HG02588 (cell line): ENCODE measurements at regions not wholly inside any gene's neighbourhood (a gene's known extent, or its start where the extent isn't known, plus 50 kb on each side); places are given as distances from the start of the nearest gene placed in this dataset.
"Not testable (repeated sequence)": the region's sequence is repeated elsewhere in the genome, so short reads cannot be mapped to it uniquely, and the experiment has no call there.

Experiments
- ATAC-seq: cut with Tn5 transposase; IDR thresholded peaks from one replicate; pipeline ENCODE4 v1.9.1; 2021; ENCODE audit warnings: mild to moderate bottlenecking, moderate library complexity; ENCODE audit not compliant: unreplicated experiment

GRCh38 chr3:40924559-40925141 lies 274.7 kb upstream of the CTNNB1 start:
- ATAC-seq: no peak

- ATAC-seq: no peak
Observed at GRCh38 chr3:40925231-40925630, 274.1 kb upstream of the CTNNB1 start.

- no peak for ATAC-seq
Observed at GRCh38 chr3:40930131-40930538, 269.2 kb upstream of the CTNNB1 start.

- no peak for ATAC-seq
Observed at GRCh38 chr3:40930756-40931155, 268.5 kb upstream of the CTNNB1 start.

- no peak for ATAC-seq
Observed at GRCh38 chr3:40938591-40938990, 260.7 kb upstream of the CTNNB1 start.

- ATAC-seq: no peak
Observed at GRCh38 chr3:40939030-40939740, 260.1 kb upstream of the CTNNB1 start.

GRCh38 chr3:40939741-40940130 lies 259.6 kb upstream of the CTNNB1 start:
- ATAC-seq: no peak

DNA sequence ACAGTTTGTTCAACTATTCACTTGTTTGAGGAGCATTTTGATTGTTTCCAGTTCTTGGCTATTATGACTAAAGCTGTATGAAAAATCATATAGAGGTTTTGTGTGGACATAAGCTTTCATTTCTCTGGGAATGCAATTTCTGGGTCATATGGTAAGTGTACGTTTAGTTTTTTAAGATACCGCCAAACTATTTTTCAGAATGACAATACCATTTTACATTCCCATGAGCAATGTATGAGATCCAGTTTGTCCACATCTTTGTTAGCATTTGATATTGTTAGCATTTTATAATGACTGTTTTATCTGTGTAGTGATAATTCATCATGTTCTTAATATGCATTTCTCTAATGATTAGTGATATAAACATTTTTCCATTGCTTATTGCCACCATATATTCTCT lies 258.7 kb upstream of the CTNNB1 start:
- ATAC-seq: no peak

DNA sequence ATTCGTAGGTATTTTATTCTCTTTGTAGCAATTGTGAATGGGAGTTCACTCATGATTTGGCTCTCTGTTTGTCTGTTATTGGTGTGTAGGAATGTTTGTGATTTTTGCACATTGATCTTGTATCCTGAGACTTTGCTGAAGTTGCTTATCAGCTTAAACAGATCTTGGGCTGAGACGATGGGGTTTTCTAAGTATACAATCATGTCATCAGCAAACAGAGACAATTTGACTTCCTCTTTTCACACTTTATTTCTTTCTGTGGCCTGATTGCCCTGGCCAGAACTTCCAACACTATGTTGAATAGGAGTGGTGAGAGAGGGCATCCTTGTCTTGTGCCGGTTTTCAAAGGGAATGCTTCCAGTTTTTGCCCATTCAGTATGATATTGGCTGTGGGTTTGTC lies 252.3 kb upstream of the CTNNB1 start:
- not testable (repeated sequence) for ATAC-seq

- not testable (repeated sequence) for ATAC-seq
Observed at GRCh38 chr3:40949347-40949746, 250.0 kb upstream of the CTNNB1 start.

DNA sequence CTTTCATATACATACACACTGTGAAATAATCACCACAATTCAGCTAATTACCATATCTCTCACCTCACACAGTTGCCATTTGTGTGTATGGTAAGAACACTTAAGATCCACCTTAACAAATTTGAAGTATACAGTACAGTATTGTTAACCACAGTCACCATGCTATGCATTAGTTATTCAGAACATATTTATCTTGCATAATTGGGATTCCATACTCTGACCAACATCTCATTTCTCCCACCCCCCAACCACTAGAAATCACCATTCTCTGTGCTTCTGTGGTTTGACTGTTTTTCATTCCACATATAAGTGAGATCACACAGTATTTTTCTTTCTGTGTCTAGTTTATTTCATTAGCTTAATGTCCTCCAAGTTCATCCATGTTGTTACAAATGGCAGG lies 247.7 kb upstream of the CTNNB1 start:
- no peak for ATAC-seq

GRCh38 chr3:40961104-40961857 lies 238.0 kb upstream of the CTNNB1 start:
- no peak for ATAC-seq

DNA sequence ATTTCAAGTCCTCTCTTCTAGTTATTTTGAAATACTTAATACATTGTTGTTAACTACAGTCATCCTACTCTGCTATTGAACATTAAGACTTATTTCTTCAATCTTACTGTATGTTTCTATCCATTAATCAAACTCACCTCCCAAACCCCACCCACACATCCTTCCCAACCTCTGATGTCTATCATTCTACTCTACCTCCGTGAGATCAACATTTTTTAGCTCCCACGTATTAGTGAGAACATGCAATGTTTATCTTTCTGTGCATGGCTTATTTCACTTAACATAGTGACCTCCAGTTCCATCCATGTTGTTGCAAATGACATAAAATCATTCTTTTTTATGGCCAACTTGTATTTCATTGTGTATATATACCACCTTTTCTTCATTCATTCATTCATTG lies 236.6 kb upstream of the CTNNB1 start:
- ATAC-seq: no peak

GRCh38 chr3:40968666-40969065 lies 230.6 kb upstream of the CTNNB1 start:
- ATAC-seq: no peak

DNA sequence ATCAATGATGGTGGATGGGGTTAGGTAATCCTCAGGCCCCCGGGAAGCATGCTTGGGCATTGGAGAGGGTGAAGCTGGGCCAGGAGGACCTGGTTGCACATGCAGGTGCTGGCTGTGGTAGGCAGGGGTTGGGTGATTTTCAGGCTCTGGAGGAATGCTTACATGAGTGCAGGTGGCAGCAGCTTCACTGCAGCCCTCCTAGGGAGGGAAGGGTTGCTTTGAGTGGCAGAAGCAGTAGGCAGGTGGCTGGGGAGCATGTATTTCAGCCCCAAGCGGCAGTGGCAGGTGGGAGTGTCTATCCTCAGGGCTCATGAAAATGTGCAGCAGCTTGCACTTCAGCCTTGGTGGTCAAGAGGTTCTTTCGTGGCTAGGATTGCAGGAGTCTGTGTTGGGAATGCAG lies 230.0 kb upstream of the CTNNB1 start:
- ATAC-seq: no peak

DNA sequence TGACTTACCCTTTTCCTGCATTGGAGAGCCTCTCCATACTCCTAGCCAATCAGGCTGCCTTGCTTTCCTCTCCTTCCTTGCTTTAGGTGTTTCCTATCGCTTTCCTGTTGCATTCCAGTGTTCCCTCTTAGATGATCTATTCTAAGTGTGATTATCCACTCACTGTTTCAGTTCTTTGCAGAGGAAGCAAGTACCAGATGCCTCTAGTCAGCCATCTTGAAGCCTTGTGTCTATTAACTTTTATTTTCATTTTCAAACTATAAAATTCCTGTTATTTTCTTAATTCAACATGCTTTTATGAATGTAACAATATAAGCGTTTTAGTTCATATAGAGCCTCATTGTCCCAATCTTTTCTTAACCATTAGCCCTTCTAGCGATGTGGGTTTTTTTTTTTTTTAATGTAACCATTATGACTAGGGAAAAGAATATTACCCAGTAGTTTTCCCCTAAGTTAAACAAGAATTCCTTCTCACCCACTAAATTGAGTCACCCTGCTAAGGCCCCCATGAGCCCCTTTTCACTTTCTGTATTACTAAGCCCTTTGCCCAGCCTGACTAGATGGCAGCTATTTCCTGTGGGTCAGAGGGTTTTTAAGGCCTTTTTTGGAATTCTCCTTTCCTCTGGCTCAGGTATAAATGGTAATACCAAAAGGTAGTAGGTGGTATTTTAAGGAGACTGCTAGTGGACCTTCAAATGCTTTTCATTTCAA lies 229.4 kb upstream of the CTNNB1 start:
- no peak for ATAC-seq

DNA sequence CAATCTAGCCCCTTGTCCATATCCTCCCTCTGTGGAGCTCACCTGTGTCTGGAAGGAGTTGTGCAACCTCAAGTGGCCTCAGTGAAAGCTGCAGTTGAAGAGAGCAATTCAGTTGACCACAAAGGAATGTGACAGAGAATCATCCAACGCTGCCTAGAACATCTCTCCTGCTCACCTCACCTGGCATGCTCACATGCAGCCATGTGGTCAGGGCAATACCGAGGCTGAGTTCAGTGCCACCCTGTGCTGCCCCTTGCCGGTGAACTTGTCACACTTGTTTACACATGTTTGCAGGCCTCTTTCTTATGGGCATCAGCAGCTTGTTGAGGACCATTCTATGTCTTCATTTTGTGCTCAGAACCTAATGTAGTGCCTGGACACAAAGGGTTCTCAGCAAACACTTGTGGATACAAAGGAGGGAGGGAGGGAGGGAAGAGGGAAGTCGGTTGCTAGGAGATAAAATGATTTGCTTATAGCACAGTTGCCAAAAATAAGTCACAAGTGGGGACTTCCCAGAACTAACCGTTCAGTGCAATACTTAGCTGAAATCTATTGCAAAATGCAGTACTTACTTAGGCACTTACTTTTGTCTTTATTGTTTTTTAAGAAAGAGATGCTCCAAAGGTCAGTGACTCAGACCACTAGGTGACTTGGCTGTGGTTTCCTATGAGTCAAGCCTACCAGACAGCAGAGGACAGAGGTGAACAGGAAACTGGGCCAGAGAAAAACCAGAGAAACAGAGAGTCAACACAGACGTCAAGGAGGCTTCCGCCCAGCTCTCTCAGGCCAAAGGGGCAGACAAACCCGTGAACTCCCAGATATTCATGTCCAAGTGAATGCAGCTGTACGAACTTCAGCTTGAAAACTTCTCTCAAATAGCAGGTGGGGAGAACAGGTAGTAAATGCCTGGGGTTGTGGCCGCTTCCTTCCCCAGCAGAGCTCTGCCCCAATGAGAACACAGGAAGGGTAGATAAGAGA lies 227.8 kb upstream of the CTNNB1 start:
- ATAC-seq: peak; percentile 97

GRCh38 chr3:40972350-40972749 lies 227.0 kb upstream of the CTNNB1 start:
- ATAC-seq: no peak

DNA sequence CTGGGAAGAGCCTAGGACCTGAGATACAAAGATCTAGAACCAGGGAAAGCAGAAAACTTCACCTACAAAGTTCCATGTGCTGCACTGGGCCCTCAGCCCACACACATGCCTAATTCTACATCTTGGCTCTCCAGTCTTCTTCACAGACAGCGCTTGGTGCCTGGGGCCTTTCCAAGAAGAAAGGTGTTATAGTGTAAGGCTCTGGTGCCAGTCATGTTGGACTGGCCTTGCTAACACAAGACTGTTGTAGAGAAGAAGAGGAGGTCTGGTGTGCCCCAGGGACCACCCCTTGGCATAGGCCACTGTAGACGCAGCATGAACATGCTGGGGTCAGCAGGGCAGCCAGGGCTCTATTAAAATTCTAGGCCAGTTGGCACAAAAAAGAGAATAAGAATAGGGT lies 226.2 kb upstream of the CTNNB1 start:
- ATAC-seq: no peak

DNA sequence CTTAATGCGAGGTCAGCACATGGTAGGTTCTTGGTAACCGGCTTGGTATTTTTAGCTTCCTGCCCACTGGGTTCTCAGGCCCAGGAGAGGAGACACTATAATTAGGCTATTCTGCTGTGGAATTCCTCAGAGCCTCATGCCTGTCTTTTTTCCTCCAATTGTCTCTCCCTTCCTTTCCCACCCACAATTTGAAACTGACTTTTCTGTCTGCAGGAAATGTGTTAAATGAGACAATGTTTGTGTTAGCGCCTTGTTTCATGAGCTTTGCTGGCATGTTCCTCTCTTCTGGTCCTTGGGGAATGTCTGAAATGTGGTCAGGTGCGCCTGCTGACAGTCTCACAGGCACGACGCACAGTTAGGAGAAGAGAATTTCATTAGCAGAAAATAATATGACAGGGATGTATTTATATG lies 223.6 kb upstream of the CTNNB1 start:
- no peak for ATAC-seq
